ENCODE measurements at regions not wholly inside any gene's neighbourhood (a gene's known extent, or its start where the extent isn't known, plus 50 kb on each side); places are given as distances from the start of the nearest gene placed in this dataset.
"Not testable (repeated sequence)": the region's sequence is repeated elsewhere in the genome, so short reads cannot be mapped to it uniquely, and the experiment has no call there.

- DNase-seq (ENCODE audit: low read depth in 2 of 2), result no peak
Measured at GRCh38 chr6:114952229-114952628, 609.4 kb upstream of the HS3ST5 start.

GRCh38 chr6:114945392-114945791, 602.6 kb upstream of the HS3ST5 start:
- DNase-seq (ENCODE audit: low read depth in 2 of 2), result no peak

- no peak for DNase-seq (ENCODE audit: low read depth in 2 of 2)
Measured at GRCh38 chr6:114941078-114941477, 598.3 kb upstream of the HS3ST5 start.

GRCh38 chr6:114940181-114940580, 597.4 kb upstream of the HS3ST5 start:
- DNase-seq (ENCODE audit: low read depth in 2 of 2), result no peak

- no peak for DNase-seq (ENCODE audit: low read depth in 2 of 2)
Measured at GRCh38 chr6:114939630-114940029, 596.8 kb upstream of the HS3ST5 start.

- no peak for DNase-seq (ENCODE audit: low read depth in 2 of 2)
Measured at GRCh38 chr6:114936080-114936479, 593.3 kb upstream of the HS3ST5 start.

- DNase-seq (ENCODE audit: low read depth in 2 of 2), result no peak
Measured at GRCh38 chr6:114934079-114934478, 591.3 kb upstream of the HS3ST5 start.

- not testable (repeated sequence) for DNase-seq (ENCODE audit: low read depth in 2 of 2)
Measured at GRCh38 chr6:114928731-114929130, 585.9 kb upstream of the HS3ST5 start.

GRCh38 chr6:114906096-114906495, 563.3 kb upstream of the HS3ST5 start:
- DNase-seq (ENCODE audit: low read depth in 2 of 2), result no peak

GRCh38 chr6:114897536-114897935, 554.7 kb upstream of the HS3ST5 start:
- no peak for DNase-seq (ENCODE audit: low read depth in 2 of 2)

GRCh38 chr6:114892211-114892610, 549.4 kb upstream of the HS3ST5 start:
- DNase-seq (ENCODE audit: low read depth in 2 of 2), result no peak

GRCh38 chr6:114888241-114888640, 545.4 kb upstream of the HS3ST5 start:
- DNase-seq (ENCODE audit: low read depth in 2 of 2), result no peak

GRCh38 chr6:114886670-114887436, 544.0 kb upstream of the HS3ST5 start:
- no peak for DNase-seq (ENCODE audit: low read depth in 2 of 2)

- no peak for DNase-seq (ENCODE audit: low read depth in 2 of 2)
Measured at GRCh38 chr6:114879693-114880092, 536.9 kb upstream of the HS3ST5 start.

- no peak for DNase-seq (ENCODE audit: low read depth in 2 of 2)
Measured at GRCh38 chr6:114878091-114878490, 535.3 kb upstream of the HS3ST5 start.

GRCh38 chr6:114874410-114874809, 531.6 kb upstream of the HS3ST5 start:
- no peak for DNase-seq (ENCODE audit: low read depth in 2 of 2)

- DNase-seq (ENCODE audit: low read depth in 2 of 2), result not testable (repeated sequence)
Measured at GRCh38 chr6:114865506-114865905, 522.7 kb upstream of the HS3ST5 start.

- no peak for DNase-seq (ENCODE audit: low read depth in 2 of 2)
Measured at GRCh38 chr6:114863610-114864009, 520.8 kb upstream of the HS3ST5 start.

GRCh38 chr6:114862819-114863218, 520.0 kb upstream of the HS3ST5 start:
- DNase-seq (ENCODE audit: low read depth in 2 of 2), result no peak

GRCh38 chr6:114862064-114862463, 519.2 kb upstream of the HS3ST5 start:
- DNase-seq (ENCODE audit: low read depth in 2 of 2), result no peak

GRCh38 chr6:114844359-114844758, 501.5 kb upstream of the HS3ST5 start:
- no peak for DNase-seq (ENCODE audit: low read depth in 2 of 2)

- no peak for DNase-seq (ENCODE audit: low read depth in 2 of 2)
Measured at GRCh38 chr6:114839019-114839418, 496.2 kb upstream of the HS3ST5 start.

GRCh38 chr6:114833211-114833610, 490.4 kb upstream of the HS3ST5 start:
- no peak for DNase-seq (ENCODE audit: low read depth in 2 of 2)

- no peak for DNase-seq (ENCODE audit: low read depth in 2 of 2)
Measured at GRCh38 chr6:114830515-114830914, 487.7 kb upstream of the HS3ST5 start.

Data from dermis microvascular lymphatic vessel endothelial cell (primary cell).